HepG2 (cell line): ENCODE measurements at regions not wholly inside any gene's neighbourhood (a gene's known extent, or its start where the extent isn't known, plus 50 kb on each side); places are given as distances from the start of the nearest gene placed in this dataset.

ENCODE experiments used
- BRF2 ChIP-seq: sonication (generic); formaldehyde crosslinking; IDR thresholded peaks from 2 replicates; pipeline ENCODE4 v1.8.1; 2022; ENCODE audit warnings: mild to moderate bottlenecking, missing genetic modification reagents
- CHD4 ChIP-seq: fragments of 200-600 bp; sonication (generic); IDR thresholded peaks from 2 replicates; pipeline ENCODE4 v1.7.0; 2017; ENCODE audit warnings: mild to moderate bottlenecking, low read length, borderline replicate concordance
- CTCF ChIP-seq: sonication (generic); formaldehyde crosslinking; IDR thresholded peaks from 2 replicates; pipeline ENCODE4 v1.5.0; 2020; ENCODE audit warnings: mild to moderate bottlenecking, missing genetic modification reagents, moderate library complexity
- FOXK2 ChIP-seq: fragments of 450-650 bp; IDR thresholded peaks from 2 replicates; pipeline ENCODE4 v1.6.1; 2016
- GABPA ChIP-seq, 2 experiments: IDR thresholded peaks; 2 replicates each; pipeline ENCODE4 v1.6.1; 2011 to 2016; ENCODE audit warnings: low read depth in 2 of 2, low read length in 1 of 2, missing biosample characterization in 1 of 2, missing genetic modification characterization in 1 of 2
- HDAC1 ChIP-seq: sonication (generic); formaldehyde crosslinking; IDR thresholded peaks from 2 replicates; pipeline ENCODE4 v1.5.1; 2020; ENCODE audit warnings: mild to moderate bottlenecking, missing genetic modification reagents
- JUN ChIP-seq: sonication (generic); formaldehyde crosslinking; IDR thresholded peaks from 2 replicates; pipeline ENCODE4 v1.4.0; 2020; ENCODE audit warnings: mild to moderate bottlenecking, missing genetic modification reagents
- POLR2AphosphoS5 ChIP-seq: IDR thresholded peaks from 2 replicates; pipeline ENCODE4 v1.6.1; 2012; ENCODE audit warnings: low read depth, low read length
- RAD51 ChIP-seq: fragments of 450-650 bp; IDR thresholded peaks from 2 replicates; pipeline ENCODE4 v1.6.1; 2016; ENCODE audit warnings: borderline replicate concordance
- USF2 ChIP-seq, 2 experiments: sonication (generic) in 1 of 2; formaldehyde crosslinking in 1 of 2; IDR thresholded peaks; 2 replicates each; pipeline versions ENCODE4 v1.5.1 to v1.6.1; 2011 to 2020; ENCODE audit warnings: borderline replicate concordance in 1 of 2, low read depth in 1 of 2, low read length in 1 of 2, mild to moderate bottlenecking in 1 of 2, missing genetic modification reagents in 1 of 2, moderate library complexity in 1 of 2
- ZSCAN12 ChIP-seq: sonication (generic); formaldehyde crosslinking; IDR thresholded peaks from 2 replicates; pipeline ENCODE4 v1.9.0; 2021; ENCODE audit warnings: mild to moderate bottlenecking, missing genetic modification reagents

- no peak for TF ChIP-seq POLR2AphosphoS5
- TF ChIP-seq RAD51 = no peak
- no peak for TF ChIP-seq CTCF (CRISPR knock-in tag)
- TF ChIP-seq HDAC1 (CRISPR knock-in tag) = no peak
- TF ChIP-seq GABPA (IDR thresholded peaks at IDR 0.05; ENCODE audit: low read depth, low read length) = no peak
- no peak for TF ChIP-seq GABPA (CRISPR knock-in tag; IDR thresholded peaks at IDR 0.05; ENCODE audit: low read depth)
- TF ChIP-seq CHD4 = no peak
- no peak for TF ChIP-seq FOXK2
- TF ChIP-seq BRF2 (CRISPR knock-in tag) = no peak
- TF ChIP-seq JUN (CRISPR knock-in tag) = no peak
- TF ChIP-seq ZSCAN12 (CRISPR knock-in tag) = no peak
- no peak for TF ChIP-seq USF2 (IDR thresholded peaks at IDR 0.05; ENCODE audit: low read depth, low read length)
- no peak for TF ChIP-seq USF2 (CRISPR knock-in tag; IDR thresholded peaks at IDR 0.05; ENCODE audit: borderline replicate concordance)
These were observed 498.4 kb downstream of the PDCD6IP start for GRCh38 chr3:34296796-34297195.
